Choroid plexus epithelial cell (primary cell): ENCODE measurements at regions not wholly inside any gene's neighbourhood (a gene's known extent, or its start where the extent isn't known, plus 50 kb on each side); places are given as distances from the start of the nearest gene placed in this dataset.
A peak's percentile ranks its signal among the peaks of the same experiment; 100 is the strongest.

Experiments used
- DNase-seq: peaks from one replicate; pipeline ENCODE4 v3.0.0-alpha.2; 2010; ENCODE audit warnings: low read depth
- H3K4me3 ChIP-seq: 2 replicates; pipeline ENCODE4 v1.5.1; 2011; ENCODE audit warnings: low read depth, mild to moderate bottlenecking, control low read depth, low read length, moderate library complexity
- CTCF ChIP-seq: conservative IDR thresholded peaks from 2 replicates; pipeline ENCODE4 v1.5.1; 2011; ENCODE audit warnings: low read depth, mild to moderate bottlenecking, control low read depth, inconsistent platforms, low read length, moderate library complexity

- H3K4me3 ChIP-seq, result no peak overlapping the region
- DNase-seq, result peak; percentile 81
- TF ChIP-seq CTCF, result peak; percentile 83
Observed at GRCh38 chr2:168348076-168348475, 100.7 kb upstream of the STK39 start.

- DNase-seq, result peak; percentile 52
- H3K4me3 ChIP-seq, result no peak overlapping the region
- TF ChIP-seq CTCF, result peak; percentile 34
Observed at GRCh38 chr2:168350380-168350779, 103.0 kb upstream of the STK39 start.

GRCh38 chr2:168353251-168353650 is 102.8 kb upstream of the CERS6 start:
- TF ChIP-seq CTCF, result no peak
- no peak overlapping the region for H3K4me3 ChIP-seq
- no peak for DNase-seq

GRCh38 chr2:168354499-168354898 is 101.6 kb upstream of the CERS6 start:
- no peak for DNase-seq
- no peak overlapping the region for H3K4me3 ChIP-seq
- no peak for TF ChIP-seq CTCF

- no peak for DNase-seq
- TF ChIP-seq CTCF, result no peak
- H3K4me3 ChIP-seq, result no peak overlapping the region
Observed at GRCh38 chr2:168355121-168355520, 101.0 kb upstream of the CERS6 start.

- no peak for TF ChIP-seq CTCF
- no peak for DNase-seq
- H3K4me3 ChIP-seq, result no peak overlapping the region
Observed at GRCh38 chr2:168355779-168356476, 100.1 kb upstream of the CERS6 start.

GRCh38 chr2:168356477-168356835 is 99.6 kb upstream of the CERS6 start:
- no peak for TF ChIP-seq CTCF
- no peak overlapping the region for H3K4me3 ChIP-seq
- no peak for DNase-seq
